DOHH2 (cell line): ENCODE measurements at regions not wholly inside any gene's neighbourhood (a gene's known extent, or its start where the extent isn't known, plus 50 kb on each side); places are given as distances from the start of the nearest gene placed in this dataset.

Source experiments
- EZH2phosphoT487 ChIP-seq: fragments of 200-600 bp; sonication (generic); IDR thresholded peaks from 2 replicates; pipeline ENCODE4 v1.6.1; 2017; ENCODE audit warnings: borderline replicate concordance, mild to moderate bottlenecking, antibody characterized with exemption, low read length, moderate library complexity, mixed read lengths
- TF ChIP-seq, protein P1 (sequence below): fragments of 200-600 bp; sonication (generic); IDR thresholded peaks from one replicate; pipeline ENCODE4 v1.5.1; 2014; ENCODE audit warnings: antibody characterized with exemption, mild to moderate bottlenecking, low read depth, low read length; ENCODE audit not compliant: poor library complexity, severe bottlenecking

DNA sequence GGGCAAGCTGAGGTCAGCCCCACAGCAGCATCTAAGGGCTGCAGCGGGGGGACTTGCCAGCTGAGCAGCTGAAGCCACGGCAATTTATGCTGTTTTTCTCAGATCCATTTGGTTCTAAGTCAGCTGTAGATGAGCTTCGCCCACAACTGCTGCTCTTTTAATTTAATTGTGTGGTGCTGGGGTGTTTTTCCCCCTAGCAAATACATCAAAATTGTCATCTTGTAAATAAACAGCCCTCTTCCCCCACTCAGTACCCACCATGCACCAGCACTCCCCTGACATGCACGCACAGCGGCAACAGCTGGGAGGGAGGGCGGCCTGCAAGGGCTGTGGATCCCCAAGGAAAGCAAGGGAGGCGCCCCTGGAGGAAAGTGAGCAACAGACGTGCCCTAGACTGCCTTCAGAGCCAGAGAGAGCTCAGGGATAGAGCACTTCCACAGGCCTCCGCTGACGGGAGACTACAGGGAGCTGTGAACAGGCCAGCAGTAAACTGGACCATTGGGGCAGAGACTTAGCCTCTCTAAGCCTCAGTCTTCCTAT is 149.5 kb downstream of the TMEM132E start:
- TF ChIP-seq, protein P1, sequence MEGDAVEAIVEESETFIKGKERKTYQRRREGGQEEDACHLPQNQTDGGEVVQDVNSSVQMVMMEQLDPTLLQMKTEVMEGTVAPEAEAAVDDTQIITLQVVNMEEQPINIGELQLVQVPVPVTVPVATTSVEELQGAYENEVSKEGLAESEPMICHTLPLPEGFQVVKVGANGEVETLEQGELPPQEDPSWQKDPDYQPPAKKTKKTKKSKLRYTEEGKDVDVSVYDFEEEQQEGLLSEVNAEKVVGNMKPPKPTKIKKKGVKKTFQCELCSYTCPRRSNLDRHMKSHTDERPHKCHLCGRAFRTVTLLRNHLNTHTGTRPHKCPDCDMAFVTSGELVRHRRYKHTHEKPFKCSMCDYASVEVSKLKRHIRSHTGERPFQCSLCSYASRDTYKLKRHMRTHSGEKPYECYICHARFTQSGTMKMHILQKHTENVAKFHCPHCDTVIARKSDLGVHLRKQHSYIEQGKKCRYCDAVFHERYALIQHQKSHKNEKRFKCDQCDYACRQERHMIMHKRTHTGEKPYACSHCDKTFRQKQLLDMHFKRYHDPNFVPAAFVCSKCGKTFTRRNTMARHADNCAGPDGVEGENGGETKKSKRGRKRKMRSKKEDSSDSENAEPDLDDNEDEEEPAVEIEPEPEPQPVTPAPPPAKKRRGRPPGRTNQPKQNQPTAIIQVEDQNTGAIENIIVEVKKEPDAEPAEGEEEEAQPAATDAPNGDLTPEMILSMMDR: no peak
- TF ChIP-seq EZH2phosphoT487: no peak
